Astrocyte (in vitro differentiated cells and primary cell): ENCODE measurements at regions not wholly inside any gene's neighbourhood (a gene's known extent, or its start where the extent isn't known, plus 50 kb on each side); places are given as distances from the start of the nearest gene placed in this dataset.

Source experiments
- CTCF ChIP-seq: IDR thresholded peaks from 2 replicates; pipeline ENCODE4 v1.5.1; 2011; ENCODE audit warnings: low read depth, mild to moderate bottlenecking, inconsistent platforms, low read length, moderate library complexity; ENCODE audit not compliant: insufficient read depth
- EZH2 ChIP-seq: IDR thresholded peaks from 2 replicates; pipeline ENCODE4 v1.6.1; 2012; ENCODE audit warnings: mild to moderate bottlenecking, low read length, inconsistent platforms; ENCODE audit not compliant: insufficient read depth

DNA sequence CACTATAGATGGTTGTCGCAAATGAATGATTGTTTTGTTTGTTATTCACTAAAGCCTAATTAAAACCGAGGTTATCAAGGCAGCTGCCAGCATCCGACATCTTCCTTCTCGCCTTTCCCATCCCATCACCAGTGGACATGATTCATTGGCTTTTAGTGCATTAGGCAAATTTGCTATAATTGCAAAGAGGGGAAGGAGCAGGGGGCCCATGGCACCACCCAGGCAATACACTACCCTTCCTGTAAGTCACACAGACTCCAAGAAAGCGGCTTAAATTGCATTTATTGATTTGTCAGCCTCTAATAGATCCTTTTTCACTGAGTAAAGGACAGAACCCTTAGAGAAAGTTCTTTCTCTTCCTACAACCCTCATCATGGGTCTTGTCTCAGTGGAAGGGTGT is 169.2 kb upstream of the NCAM1 start:
- no peak for TF ChIP-seq CTCF
- no peak for TF ChIP-seq EZH2
